ENCODE measurements at regions not wholly inside any gene's neighbourhood (a gene's known extent, or its start where the extent isn't known, plus 50 kb on each side); places are given as distances from the start of the nearest gene placed in this dataset.

DNA sequence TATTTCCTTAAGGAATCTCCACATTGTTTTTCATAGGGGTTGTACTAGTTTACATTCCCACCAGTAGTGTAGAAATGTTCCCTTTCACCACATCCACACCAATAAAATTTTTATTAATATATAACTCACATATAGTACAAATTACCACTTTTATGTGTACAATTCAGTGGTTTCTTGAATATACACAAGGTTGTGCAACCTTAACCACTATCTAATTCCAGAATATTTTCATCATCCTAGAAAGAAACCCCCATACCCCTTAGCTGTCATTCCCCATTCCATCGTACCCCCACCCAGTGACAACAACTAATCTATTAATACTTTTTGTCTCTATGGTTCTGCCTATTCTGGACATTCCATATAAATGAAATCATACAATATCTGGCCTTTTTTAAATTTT lies 108.3 kb upstream of the USP9X start:
- TF ChIP-seq, protein P1, sequence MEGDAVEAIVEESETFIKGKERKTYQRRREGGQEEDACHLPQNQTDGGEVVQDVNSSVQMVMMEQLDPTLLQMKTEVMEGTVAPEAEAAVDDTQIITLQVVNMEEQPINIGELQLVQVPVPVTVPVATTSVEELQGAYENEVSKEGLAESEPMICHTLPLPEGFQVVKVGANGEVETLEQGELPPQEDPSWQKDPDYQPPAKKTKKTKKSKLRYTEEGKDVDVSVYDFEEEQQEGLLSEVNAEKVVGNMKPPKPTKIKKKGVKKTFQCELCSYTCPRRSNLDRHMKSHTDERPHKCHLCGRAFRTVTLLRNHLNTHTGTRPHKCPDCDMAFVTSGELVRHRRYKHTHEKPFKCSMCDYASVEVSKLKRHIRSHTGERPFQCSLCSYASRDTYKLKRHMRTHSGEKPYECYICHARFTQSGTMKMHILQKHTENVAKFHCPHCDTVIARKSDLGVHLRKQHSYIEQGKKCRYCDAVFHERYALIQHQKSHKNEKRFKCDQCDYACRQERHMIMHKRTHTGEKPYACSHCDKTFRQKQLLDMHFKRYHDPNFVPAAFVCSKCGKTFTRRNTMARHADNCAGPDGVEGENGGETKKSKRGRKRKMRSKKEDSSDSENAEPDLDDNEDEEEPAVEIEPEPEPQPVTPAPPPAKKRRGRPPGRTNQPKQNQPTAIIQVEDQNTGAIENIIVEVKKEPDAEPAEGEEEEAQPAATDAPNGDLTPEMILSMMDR (IDR thresholded peaks at IDR 0.05; ENCODE audit: low read depth, low read length) = no peak
- TF ChIP-seq EZH2phosphoT487 (IDR thresholded peaks at IDR 0.05; ENCODE audit: low read depth) = no peak
